Calu3 (cell line): ENCODE measurements at regions not wholly inside any gene's neighbourhood (a gene's known extent, or its start where the extent isn't known, plus 50 kb on each side); places are given as distances from the start of the nearest gene placed in this dataset.

ENCODE experiments used
- BruUV-seq: library from RNA; stranded (reverse); fragments of 400-500 nt; replicated peaks from 2 replicates; lab custom pipeline; 2021; lab: Mats Ljungman, UMichigan
- CTCF ChIA-PET: fragments of 300-600 bp; sonication (Branson Sonifier 250); formaldehyde crosslinking; loops from one replicate; lab custom pipeline; 2022; ENCODE audit warnings: antibody characterized with exemption; lab: Charles Lee
- DNase-seq: peaks from one replicate; pipeline ENCODE4 v3.0.0; 2022
- H3K27ac Mint-ChIP-seq: one replicate; pipeline ENCODE4 v1.8.0; 2022; ENCODE audit warnings: mixed read lengths; ENCODE audit not compliant: unreplicated experiment
- H3K27me3 Mint-ChIP-seq: one replicate; pipeline ENCODE4 v1.8.0; 2022; ENCODE audit warnings: mixed read lengths; ENCODE audit not compliant: unreplicated experiment
- H3K36me3 Mint-ChIP-seq: one replicate; pipeline ENCODE4 v1.8.0; 2022; ENCODE audit warnings: mild to moderate bottlenecking, moderate library complexity, mixed read lengths; ENCODE audit not compliant: insufficient read depth, unreplicated experiment
- H3K4me1 Mint-ChIP-seq: one replicate; pipeline ENCODE4 v1.8.0; 2022; ENCODE audit warnings: mild to moderate bottlenecking, low read depth, mixed read lengths; ENCODE audit not compliant: unreplicated experiment
- H3K4me3 Mint-ChIP-seq: one replicate; pipeline ENCODE4 v1.8.0; 2022; ENCODE audit warnings: mild to moderate bottlenecking, low read depth, moderate library complexity, mixed read lengths; ENCODE audit not compliant: unreplicated experiment
- H3K9me3 Mint-ChIP-seq: one replicate; pipeline ENCODE4 v1.8.0; 2022; ENCODE audit warnings: low read depth, mixed read lengths; ENCODE audit not compliant: unreplicated experiment
- intact Hi-C: fragments of 100-400 bp; cut with micrococcal nuclease; formaldehyde crosslinking; loops from one replicate; pipeline ENCODE4 v1.10.0; 2022; ENCODE audit not compliant: unreplicated experiment
- TF ChIP-seq, protein P1 (sequence below): fragments of 200-600 bp; IDR thresholded peaks from one replicate; pipeline ENCODE4 v1.8.0; 2022; ENCODE audit warnings: antibody characterized with exemption; ENCODE audit not compliant: unreplicated experiment

DNA sequence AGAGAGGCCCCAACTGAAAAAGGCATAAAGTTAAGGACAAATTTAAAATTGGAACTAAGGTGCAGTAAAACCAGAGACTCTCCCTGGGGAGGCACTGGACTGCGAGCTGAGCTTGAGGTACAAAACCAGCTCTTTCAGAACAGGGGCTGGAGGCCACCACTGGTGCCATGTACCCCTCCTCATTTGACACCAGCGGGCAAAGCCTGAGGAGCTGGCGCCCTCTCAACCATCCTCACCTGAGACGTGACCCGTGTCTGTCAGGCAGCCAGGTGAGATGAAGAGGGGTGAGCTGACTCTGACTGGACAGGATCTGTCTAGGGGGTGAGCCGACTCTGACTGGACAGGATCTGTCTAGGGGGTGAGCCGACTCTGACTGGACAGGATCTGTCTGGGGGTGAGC is 68.5 kb downstream of the TMEM18 start:
- peaks cover 2% of the 10 kb centered on the region for H3K9me3 Mint-ChIP-seq
- TF ChIP-seq, protein P1, sequence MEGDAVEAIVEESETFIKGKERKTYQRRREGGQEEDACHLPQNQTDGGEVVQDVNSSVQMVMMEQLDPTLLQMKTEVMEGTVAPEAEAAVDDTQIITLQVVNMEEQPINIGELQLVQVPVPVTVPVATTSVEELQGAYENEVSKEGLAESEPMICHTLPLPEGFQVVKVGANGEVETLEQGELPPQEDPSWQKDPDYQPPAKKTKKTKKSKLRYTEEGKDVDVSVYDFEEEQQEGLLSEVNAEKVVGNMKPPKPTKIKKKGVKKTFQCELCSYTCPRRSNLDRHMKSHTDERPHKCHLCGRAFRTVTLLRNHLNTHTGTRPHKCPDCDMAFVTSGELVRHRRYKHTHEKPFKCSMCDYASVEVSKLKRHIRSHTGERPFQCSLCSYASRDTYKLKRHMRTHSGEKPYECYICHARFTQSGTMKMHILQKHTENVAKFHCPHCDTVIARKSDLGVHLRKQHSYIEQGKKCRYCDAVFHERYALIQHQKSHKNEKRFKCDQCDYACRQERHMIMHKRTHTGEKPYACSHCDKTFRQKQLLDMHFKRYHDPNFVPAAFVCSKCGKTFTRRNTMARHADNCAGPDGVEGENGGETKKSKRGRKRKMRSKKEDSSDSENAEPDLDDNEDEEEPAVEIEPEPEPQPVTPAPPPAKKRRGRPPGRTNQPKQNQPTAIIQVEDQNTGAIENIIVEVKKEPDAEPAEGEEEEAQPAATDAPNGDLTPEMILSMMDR, result no peak
- CTCF ChIA-PET, result no interaction called here
- intact Hi-C loops, result no loop called here
- no peak overlapping the region for H3K4me3 Mint-ChIP-seq
- DNase-seq, result no peak
- H3K4me1 Mint-ChIP-seq, result peaks cover 4% of the 10 kb centered on the region
- H3K27ac Mint-ChIP-seq, result no peak overlapping the region
- H3K36me3 Mint-ChIP-seq, result peaks cover 6% of the 10 kb centered on the region
- BruUV-seq, result no TSS peak
- H3K27me3 Mint-ChIP-seq, result no peaks in the 10 kb centered on the region

DNA sequence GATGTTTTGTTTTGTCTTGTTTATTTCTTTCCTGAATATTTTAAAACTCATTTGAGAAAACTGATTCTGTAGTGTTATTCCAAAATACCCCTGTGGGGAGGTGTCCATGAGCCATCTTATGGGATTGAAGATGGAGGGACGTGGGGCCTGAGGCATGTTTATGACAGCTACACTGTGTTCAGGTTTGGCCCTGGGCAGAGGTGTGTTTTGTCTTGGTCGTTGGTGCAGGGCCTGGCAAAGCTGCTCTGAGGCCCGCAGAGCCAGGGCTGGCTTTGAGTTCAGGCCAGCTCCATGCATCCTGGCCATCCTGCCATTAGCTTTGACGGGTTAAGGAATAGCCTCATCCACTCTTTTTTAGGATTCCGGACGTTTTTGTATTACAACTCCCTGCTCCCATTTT is 68.9 kb downstream of the TMEM18 start:
- BruUV-seq, result no TSS peak
- DNase-seq, result no peak
- intact Hi-C loops, result no loop called here
- no peak overlapping the region for H3K27ac Mint-ChIP-seq
- H3K9me3 Mint-ChIP-seq, result peaks cover 4% of the 10 kb centered on the region
- CTCF ChIA-PET, result no interaction called here
- no peaks in the 10 kb centered on the region for H3K27me3 Mint-ChIP-seq
- H3K4me1 Mint-ChIP-seq, result peaks cover 9% of the 10 kb centered on the region
- H3K4me3 Mint-ChIP-seq, result no peak overlapping the region
- TF ChIP-seq, protein P1, result no peak
- peaks cover 7% of the 10 kb centered on the region for H3K36me3 Mint-ChIP-seq

DNA sequence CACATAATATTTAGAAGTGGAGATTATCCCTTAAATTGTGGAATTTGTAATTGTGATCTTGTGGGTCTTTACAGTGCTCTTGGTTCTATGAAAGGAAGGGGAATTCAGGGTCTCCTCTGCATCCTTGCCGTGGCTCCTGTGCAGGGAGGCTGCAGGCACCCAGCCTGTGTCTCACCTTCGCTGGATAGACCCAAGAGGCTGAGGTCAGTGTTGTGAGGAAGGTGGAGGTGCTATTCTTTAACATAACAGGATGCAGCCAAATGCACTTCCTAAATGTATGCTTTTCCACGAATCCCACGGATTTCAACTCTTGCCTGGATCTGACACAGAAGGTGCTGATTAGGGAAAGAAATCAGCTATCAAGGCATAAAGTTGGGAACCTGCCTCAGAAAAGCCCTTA is 69.5 kb downstream of the TMEM18 start:
- Mint-ChIP-seq H3K36me3 (peaks cover 13% of the 10 kb centered on the region), H3K4me3 (no peak overlapping the region), H3K27me3 (no peaks in the 10 kb centered on the region), H3K9me3 (peaks cover 5% of the 10 kb centered on the region), H3K27ac (no peak overlapping the region), H3K4me1 (peaks cover 14% of the 10 kb centered on the region)
- no TSS peak for BruUV-seq
- intact Hi-C loops, result no loop called here
- TF ChIP-seq, protein P1, result no peak
- CTCF ChIA-PET, result no interaction called here
- no peak for DNase-seq

DNA sequence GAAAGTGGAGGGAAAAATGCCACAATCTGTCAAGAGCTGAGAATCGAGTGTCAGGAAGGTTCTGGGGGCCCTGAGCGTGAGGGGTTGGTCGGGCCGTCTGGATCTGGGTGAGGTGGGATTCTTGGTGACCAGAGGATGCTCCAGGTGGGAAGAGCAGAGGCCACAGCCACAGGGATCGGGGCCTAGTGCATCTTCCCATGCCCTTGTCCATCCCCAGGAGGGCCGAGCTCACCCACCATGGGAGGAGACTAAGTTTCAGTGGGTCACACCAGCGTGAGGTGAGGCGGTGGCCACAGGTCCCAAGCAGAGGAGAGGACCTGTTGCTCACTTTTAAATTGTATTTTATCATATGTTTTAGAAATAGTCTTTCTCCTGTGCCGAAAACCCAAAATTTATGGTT is 70.0 kb downstream of the TMEM18 start:
- Mint-ChIP-seq H3K27ac (no peak overlapping the region), H3K27me3 (no peaks in the 10 kb centered on the region), H3K9me3 (peaks cover 5% of the 10 kb centered on the region), H3K4me3 (no peak overlapping the region), H3K36me3 (peaks cover 13% of the 10 kb centered on the region), H3K4me1 (peaks cover 18% of the 10 kb centered on the region)
- BruUV-seq, result no TSS peak
- TF ChIP-seq, protein P1, result no peak
- CTCF ChIA-PET, result no interaction called here
- DNase-seq, result no peak
- intact Hi-C loops, result no loop called here
